Endothelial cell of hepatic sinusoid (primary cell): ENCODE measurements at regions not wholly inside any gene's neighbourhood (a gene's known extent, or its start where the extent isn't known, plus 50 kb on each side); places are given as distances from the start of the nearest gene placed in this dataset.
"Not testable (repeated sequence)": the region's sequence is repeated elsewhere in the genome, so short reads cannot be mapped to it uniquely, and the experiment has no call there.

Source experiments
- in situ Hi-C: cut with HindIII; loops from 2 replicates; pipeline ENCODE4 v1.10.0; 2017; ENCODE audit warnings: low sequenced_read_pairs

GRCh38 chr6:153442749-153443148, 311.7 kb upstream of the RGS17 start:
- in situ Hi-C loops: not testable (repeated sequence)

GRCh38 chr6:153442096-153442495, 311.0 kb upstream of the RGS17 start:
- in situ Hi-C loops: no loop called here

DNA sequence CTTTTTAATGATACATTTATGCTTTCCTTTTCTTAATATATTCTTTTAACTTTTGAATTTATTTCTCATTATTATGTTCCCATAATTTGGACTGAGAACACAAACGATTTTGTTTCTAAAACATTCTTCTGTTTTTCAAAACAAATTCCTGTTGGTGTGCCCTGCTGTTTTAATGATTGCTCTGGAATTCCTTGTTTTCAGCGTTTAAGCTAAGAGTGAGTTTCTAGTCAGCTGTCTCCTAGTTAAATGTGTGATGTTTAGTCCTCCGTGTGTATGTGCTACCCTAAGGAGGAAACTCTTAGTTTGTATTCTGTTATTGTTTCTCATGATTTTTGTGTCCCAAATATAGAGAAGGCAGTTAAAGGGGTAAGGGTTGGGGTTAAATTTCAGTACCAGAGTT, 306.1 kb upstream of the RGS17 start:
- in situ Hi-C loops: no loop called here

DNA sequence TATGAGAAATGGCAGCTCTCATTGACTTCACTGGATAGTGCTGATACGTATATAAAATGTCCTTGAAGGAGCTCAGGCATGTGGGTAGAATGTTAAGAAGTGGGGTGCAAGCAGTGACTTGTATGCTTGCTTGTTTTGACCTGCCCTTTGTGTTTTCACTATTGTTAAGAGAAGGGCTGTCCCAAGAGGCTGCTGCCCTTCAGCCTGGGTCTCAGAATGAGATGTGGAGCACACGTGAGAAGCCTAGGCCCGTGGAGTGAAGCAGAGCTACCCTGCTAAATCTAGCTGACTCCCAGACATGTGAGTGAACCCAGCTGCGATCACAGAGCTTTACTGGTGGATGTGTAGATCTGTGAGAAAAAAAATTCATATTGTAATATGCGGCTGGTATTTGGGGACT, 305.3 kb upstream of the RGS17 start:
- in situ Hi-C loops: no loop called here

- in situ Hi-C loops: no loop called here
Measured at GRCh38 chr6:153435787-153436186, 304.7 kb upstream of the RGS17 start.

DNA sequence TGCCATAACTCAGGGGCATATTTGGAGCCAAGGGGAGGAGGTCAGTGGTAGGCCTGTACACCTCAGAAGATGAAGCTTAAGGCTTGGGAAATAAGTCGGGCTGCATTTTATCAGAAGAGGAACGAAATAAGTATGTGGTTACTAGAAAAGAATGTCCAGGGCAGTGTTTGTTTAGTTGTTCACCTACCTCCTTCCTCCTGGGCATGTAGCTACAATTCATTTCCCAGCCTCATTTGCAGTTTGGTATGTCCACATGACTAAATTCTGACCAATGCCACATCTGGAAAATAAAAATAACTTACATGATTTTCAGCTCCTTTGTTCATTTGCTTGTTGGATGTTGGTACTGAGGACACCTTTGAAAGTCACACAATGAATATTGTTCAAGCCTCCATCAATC, 294.5 kb upstream of the RGS17 start:
- in situ Hi-C loops: no loop called here

DNA sequence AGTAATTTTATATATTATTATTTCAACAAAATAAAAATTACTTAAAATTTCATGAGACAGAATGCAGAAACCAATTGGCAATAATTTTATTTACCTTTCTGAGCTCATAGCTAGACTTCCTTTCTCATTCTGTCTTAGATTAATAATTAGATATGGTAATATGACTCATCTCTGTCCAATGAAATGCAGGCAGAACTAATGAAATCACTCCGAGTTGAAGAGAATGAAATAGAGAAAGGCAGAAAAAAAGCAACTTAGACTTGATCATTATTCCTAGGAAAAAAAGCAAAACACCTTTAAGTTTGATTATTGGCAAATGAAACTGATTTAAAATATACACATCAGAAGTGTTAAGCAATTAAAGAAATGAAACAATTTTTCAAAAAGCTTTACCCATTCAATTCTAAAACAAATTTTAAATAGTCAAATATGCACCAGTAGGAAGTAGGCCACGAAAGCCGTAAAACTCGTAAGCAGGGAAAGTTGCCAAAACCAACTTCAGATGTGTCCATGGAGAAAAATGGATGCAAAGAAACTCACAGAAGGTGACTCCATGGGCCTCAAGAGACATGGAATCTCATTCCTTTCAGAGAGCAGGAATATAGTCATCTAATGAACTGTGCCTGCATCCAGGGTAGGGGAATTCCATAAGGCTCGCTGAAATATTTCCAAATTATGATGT, 293.8 kb upstream of the RGS17 start:
- in situ Hi-C loops: no loop called here

DNA sequence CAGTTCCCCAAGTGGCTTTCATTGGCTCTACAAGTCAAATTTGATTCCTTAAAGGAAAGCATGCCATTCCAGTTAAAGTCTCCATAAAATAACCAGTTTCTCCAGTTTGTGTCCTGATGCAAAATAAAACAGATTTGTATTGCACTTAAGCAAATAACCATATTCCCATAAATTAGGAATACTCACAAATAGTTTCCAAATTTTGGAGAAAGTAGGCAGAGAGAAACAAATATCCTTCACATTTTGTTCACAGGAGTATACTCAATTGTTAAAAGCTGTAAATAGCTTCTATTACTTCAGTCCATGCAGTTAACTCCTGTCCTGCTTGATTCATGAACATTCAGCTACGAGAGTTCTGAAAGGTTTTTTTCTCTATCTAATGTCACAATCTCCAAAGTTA, 281.4 kb upstream of the RGS17 start:
- in situ Hi-C loops: no loop called here

- in situ Hi-C loops: no loop called here
Measured at GRCh38 chr6:153411070-153411648, 280.1 kb upstream of the RGS17 start.

DNA sequence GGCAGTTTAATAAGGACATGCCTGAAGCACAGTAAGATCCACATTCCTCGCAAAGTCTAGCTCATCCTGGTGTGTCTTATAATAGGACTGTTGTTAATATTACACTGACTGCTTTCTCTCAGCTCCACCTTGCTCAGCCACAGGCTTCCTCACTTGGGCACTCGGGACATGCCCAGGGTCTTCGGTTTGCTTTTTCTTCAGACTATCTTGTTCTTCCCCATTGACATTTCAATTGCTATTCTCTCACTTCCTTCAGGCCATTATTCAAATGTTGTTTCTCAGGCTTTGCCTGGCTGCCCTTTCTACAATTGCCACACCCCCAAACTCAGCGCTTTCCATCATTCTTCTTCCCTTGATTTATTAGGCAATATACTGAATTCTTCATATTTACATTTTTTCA, 274.8 kb upstream of the RGS17 start:
- in situ Hi-C loops: no loop called here

DNA sequence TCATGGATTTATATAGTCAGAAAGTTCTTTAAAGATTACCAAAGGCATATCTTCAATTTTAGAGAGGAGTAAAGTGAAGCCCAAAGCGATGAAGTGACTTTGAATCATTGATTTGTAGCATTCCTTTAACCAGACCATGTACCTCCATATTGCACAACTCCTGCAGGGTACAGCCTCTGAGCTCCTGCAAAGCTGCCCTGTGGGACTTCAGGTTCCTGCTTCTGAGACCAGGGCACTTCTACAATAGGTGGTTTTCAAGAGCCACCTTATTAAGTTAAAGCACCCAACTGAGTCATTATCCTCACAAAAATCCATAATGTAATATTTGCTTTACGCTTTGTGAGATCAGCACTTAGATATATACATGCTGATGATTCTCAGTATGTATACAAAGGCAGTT, 270.7 kb upstream of the RGS17 start:
- in situ Hi-C loops: no loop called here

- in situ Hi-C loops: no loop called here
Measured at GRCh38 chr6:153392156-153392555, 261.1 kb upstream of the RGS17 start.

DNA sequence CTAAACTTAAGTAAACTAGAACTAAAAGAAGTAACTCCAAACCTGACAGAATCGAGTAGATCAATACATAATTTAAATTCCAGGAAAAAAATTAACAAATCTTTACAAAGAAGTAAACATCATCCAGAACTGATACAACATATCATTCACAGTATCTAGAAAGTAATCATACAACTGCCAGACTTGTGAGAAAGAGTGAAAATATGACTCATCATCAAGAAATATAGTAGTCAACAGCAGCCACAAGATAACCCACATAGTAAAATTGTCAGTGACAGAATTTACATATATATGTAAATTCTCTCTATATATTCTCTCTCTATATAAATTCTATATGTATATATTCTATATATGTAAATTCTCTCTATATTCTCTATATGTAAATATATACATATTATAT, 242.8 kb upstream of the RGS17 start:
- in situ Hi-C loops: no loop called here

- in situ Hi-C loops: no loop called here
Measured at GRCh38 chr6:153368131-153368530, 237.0 kb upstream of the RGS17 start.

- in situ Hi-C loops: no loop called here
Measured at GRCh38 chr6:153367021-153367420, 235.9 kb upstream of the RGS17 start.

GRCh38 chr6:153357391-153357790, 226.3 kb upstream of the RGS17 start:
- in situ Hi-C loops: no loop called here

DNA sequence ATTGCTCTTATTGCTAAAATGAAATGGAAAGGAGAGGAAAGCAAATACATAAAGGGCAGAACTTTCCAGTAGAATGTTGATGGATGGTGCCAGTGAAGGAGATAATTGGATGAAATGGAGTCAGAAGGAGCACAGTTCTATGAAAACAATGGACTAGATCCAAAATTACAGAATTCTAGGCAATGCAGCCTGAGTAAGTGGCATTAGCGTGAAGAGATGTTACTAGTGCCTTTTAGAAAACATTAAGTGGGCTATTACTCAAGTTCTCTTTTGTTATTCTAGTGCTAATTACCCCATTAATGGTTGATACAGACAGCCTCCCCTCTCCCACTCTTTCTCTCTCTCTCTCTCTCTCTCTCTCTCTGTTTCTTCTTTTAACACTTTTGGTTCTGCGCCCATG, 209.5 kb upstream of the RGS17 start:
- in situ Hi-C loops: no loop called here

- in situ Hi-C loops: no loop called here
Measured at GRCh38 chr6:153334121-153334520, 203.0 kb upstream of the RGS17 start.

- in situ Hi-C loops: not testable (repeated sequence)
Measured at GRCh38 chr6:153331221-153331620, 200.1 kb upstream of the RGS17 start.

DNA sequence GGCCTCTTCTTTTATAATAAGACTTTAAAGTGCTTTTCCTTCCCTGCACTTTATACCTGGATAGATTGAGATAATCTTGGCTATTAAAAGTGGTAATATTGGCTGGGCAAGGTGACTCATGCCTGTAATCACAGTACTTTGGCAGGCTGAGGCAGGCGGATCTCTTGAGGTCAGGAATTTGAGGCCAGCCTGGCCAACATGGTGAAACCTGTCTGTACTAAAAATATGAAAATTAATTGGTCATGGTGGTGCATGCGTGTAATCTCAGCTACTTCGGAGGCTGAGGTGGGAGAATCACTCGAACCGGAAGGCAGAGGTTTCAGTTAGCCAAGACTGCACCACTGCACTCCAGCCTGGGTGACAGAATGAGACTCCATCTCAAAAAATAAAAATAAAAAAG, 197.1 kb upstream of the RGS17 start:
- in situ Hi-C loops: no loop called here

DNA sequence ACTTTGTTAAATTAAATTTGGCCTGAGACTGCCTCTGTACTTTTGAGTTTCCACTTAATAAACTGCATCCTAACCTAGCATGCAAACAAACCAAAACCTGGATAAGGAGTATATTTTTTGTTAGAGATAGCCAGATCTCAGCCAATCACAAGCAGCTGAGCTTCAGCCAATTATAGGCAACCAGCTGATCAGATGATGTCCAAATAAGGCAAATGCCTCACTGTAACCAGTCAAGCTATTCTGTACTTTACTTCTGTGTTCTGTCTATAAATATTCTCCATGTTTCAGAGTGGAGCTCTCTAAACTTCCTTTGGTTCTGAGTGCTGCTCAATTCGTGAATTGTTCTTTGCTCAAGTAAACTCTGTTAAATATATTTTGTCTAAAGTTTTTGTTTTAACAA, 194.6 kb upstream of the RGS17 start:
- in situ Hi-C loops: no loop called here

GRCh38 chr6:153312634-153313033, 181.6 kb upstream of the RGS17 start:
- in situ Hi-C loops: no loop called here

DNA sequence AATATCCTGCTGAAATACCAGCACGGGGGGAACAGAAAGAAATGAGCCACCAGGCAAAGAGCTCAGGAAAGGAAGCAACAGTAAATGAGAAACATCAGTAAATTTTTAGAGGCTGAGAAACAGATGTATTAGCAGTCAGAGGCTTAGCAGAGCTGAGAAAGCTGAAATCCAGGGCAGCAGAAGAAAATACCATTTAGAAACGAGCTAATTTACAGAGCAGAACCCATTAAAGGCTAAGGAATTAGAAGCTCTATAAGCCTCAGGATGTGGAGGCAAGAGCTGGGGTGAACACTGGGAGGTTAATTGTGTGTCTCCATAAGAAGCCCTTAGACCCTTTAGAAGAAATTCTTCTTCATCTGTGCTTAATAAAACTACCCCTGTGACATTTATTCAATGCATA, 178.6 kb upstream of the RGS17 start:
- in situ Hi-C loops: no loop called here
